Ishikawa (cell line): ENCODE measurements at regions not wholly inside any gene's neighbourhood (a gene's known extent, or its start where the extent isn't known, plus 50 kb on each side); places are given as distances from the start of the nearest gene placed in this dataset.

Source experiments
- CEBPB ChIP-seq: IDR thresholded peaks from 2 replicates; pipeline ENCODE4 v1.6.1; 2012
- CREB1 ChIP-seq: IDR thresholded peaks from 2 replicates; pipeline ENCODE4 v1.6.1; 2012; ENCODE audit warnings: low read depth
- EGR1 ChIP-seq: IDR thresholded peaks from 2 replicates; pipeline ENCODE4 v1.6.1; 2012
- EP300 ChIP-seq: IDR thresholded peaks from 2 replicates; pipeline ENCODE4 v1.6.1; 2012; ENCODE audit warnings: borderline replicate concordance
- FOXM1 ChIP-seq: IDR thresholded peaks from 2 replicates; pipeline ENCODE4 v1.6.1; 2012; ENCODE audit warnings: low read depth, borderline replicate concordance
- NFIC ChIP-seq: IDR thresholded peaks from 2 replicates; pipeline ENCODE4 v1.6.1; 2012
- RAD21 ChIP-seq: IDR thresholded peaks from 2 replicates; pipeline ENCODE4 v1.6.1; 2012; ENCODE audit warnings: low read depth
- TAF1 ChIP-seq: IDR thresholded peaks from 2 replicates; pipeline ENCODE4 v1.6.1; 2012; ENCODE audit warnings: low read depth, mild to moderate bottlenecking
- TCF12 ChIP-seq: IDR thresholded peaks from 2 replicates; pipeline ENCODE4 v1.6.1; 2012; ENCODE audit warnings: low read depth
- TEAD4 ChIP-seq: IDR thresholded peaks from 2 replicates; pipeline ENCODE4 v1.6.1; 2012
- YY1 ChIP-seq: IDR thresholded peaks from 2 replicates; pipeline ENCODE4 v1.6.1; 2012; ENCODE audit warnings: low read depth
- ZBTB7A ChIP-seq: IDR thresholded peaks from 2 replicates; pipeline ENCODE4 v1.6.1; 2012; ENCODE audit warnings: low read depth
- TF ChIP-seq, protein P1 (sequence below): IDR thresholded peaks from 2 replicates; pipeline ENCODE4 v1.6.1; 2012
- TF ChIP-seq, protein P2 (sequence below): IDR thresholded peaks from 2 replicates; pipeline ENCODE4 v1.6.1; 2012
- TF ChIP-seq, protein P3 (sequence below): IDR thresholded peaks from 2 replicates; pipeline ENCODE4 v1.6.1; 2012; ENCODE audit warnings: low read depth, mild to moderate bottlenecking

DNA sequence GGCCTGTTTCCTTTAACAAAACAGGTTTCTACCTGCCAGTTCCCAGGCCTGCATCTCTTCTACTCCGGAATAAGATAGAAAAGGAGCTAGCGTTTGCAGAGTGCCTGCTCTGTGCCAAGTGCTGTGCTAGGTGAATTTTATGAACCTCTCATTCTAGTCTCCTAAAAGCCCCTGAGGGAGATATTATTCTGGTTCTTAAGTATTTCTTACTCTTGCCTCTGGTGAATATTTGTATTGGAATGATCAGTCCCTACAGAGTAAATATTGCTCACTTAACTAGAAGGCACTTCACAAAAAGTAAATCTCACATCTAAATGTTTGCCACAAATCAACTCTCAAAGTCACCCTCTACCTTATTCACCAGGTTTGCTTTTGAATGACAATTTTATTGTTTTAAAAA lies 227.1 kb downstream of the AUH start:
- TF ChIP-seq RAD21 (no peak), TEAD4 (no peak), TAF1 (no peak), NFIC (no peak), EGR1 (no peak), CEBPB (no peak), CREB1 (no peak), EP300 (no peak), ZBTB7A (no peak), YY1 (no peak), TCF12 (no peak), FOXM1 (no peak)
- TF ChIP-seq, protein P1, sequence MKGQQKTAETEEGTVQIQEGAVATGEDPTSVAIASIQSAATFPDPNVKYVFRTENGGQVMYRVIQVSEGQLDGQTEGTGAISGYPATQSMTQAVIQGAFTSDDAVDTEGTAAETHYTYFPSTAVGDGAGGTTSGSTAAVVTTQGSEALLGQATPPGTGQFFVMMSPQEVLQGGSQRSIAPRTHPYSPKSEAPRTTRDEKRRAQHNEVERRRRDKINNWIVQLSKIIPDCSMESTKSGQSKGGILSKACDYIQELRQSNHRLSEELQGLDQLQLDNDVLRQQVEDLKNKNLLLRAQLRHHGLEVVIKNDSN: no peak
- TF ChIP-seq, protein P2, sequence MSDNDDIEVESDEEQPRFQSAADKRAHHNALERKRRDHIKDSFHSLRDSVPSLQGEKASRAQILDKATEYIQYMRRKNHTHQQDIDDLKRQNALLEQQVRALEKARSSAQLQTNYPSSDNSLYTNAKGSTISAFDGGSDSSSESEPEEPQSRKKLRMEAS: no peak
- TF ChIP-seq, protein P3, sequence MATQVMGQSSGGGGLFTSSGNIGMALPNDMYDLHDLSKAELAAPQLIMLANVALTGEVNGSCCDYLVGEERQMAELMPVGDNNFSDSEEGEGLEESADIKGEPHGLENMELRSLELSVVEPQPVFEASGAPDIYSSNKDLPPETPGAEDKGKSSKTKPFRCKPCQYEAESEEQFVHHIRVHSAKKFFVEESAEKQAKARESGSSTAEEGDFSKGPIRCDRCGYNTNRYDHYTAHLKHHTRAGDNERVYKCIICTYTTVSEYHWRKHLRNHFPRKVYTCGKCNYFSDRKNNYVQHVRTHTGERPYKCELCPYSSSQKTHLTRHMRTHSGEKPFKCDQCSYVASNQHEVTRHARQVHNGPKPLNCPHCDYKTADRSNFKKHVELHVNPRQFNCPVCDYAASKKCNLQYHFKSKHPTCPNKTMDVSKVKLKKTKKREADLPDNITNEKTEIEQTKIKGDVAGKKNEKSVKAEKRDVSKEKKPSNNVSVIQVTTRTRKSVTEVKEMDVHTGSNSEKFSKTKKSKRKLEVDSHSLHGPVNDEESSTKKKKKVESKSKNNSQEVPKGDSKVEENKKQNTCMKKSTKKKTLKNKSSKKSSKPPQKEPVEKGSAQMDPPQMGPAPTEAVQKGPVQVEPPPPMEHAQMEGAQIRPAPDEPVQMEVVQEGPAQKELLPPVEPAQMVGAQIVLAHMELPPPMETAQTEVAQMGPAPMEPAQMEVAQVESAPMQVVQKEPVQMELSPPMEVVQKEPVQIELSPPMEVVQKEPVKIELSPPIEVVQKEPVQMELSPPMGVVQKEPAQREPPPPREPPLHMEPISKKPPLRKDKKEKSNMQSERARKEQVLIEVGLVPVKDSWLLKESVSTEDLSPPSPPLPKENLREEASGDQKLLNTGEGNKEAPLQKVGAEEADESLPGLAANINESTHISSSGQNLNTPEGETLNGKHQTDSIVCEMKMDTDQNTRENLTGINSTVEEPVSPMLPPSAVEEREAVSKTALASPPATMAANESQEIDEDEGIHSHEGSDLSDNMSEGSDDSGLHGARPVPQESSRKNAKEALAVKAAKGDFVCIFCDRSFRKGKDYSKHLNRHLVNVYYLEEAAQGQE: no peak

DNA sequence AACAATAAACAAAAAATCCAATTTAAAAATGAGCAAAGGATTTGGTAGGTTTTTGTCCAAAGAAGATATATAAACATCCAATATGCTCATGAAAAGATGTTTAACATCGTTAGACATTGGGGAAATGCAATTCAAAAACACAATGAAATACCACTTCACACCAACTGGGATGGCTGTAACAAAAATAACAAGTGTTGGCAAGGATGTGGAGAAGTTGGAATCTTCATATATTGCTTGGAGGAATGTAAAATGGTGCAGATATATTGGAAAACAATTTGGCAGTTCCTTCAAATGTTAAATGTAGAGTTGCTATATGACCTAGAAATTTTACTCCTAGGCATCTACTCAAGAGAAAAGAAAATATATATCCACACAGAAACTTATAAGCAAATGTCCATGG lies 224.3 kb downstream of the AUH start:
- TF ChIP-seq CREB1: no peak
- TF ChIP-seq ZBTB7A: no peak
- TF ChIP-seq TCF12: no peak
- TF ChIP-seq TAF1: no peak
- TF ChIP-seq, protein P1: no peak
- TF ChIP-seq EP300: no peak
- TF ChIP-seq RAD21: no peak
- no peak for TF ChIP-seq TEAD4
- TF ChIP-seq, protein P2: no peak
- no peak for TF ChIP-seq CEBPB
- no peak for TF ChIP-seq NFIC
- TF ChIP-seq EGR1: no peak
- TF ChIP-seq YY1: no peak
- TF ChIP-seq, protein P3: no peak
- no peak for TF ChIP-seq FOXM1

DNA sequence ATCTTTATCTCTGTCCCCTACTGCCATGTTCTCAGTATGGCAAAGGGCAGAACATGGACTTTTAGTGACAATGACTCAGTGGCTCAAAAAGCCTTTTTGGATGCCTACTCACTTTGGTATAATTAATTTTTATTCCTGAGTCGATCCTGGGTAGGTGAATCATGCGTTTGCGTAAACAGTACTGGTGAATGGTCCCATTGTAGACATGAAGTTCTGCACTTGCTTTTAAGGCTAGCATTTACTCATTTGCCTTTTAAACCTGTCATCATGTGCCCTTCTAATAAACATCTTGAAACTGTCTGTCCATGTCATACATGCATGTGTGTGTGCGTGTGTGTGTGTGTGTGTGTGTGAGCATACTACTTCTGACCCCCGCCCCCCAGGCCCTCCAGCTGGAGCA lies 223.0 kb downstream of the AUH start:
- no peak for TF ChIP-seq ZBTB7A
- TF ChIP-seq EP300: no peak
- no peak for TF ChIP-seq FOXM1
- no peak for TF ChIP-seq RAD21
- TF ChIP-seq EGR1: no peak
- TF ChIP-seq, protein P1: no peak
- no peak for TF ChIP-seq CREB1
- TF ChIP-seq, protein P3: no peak
- TF ChIP-seq TCF12: no peak
- TF ChIP-seq TEAD4: no peak

DNA sequence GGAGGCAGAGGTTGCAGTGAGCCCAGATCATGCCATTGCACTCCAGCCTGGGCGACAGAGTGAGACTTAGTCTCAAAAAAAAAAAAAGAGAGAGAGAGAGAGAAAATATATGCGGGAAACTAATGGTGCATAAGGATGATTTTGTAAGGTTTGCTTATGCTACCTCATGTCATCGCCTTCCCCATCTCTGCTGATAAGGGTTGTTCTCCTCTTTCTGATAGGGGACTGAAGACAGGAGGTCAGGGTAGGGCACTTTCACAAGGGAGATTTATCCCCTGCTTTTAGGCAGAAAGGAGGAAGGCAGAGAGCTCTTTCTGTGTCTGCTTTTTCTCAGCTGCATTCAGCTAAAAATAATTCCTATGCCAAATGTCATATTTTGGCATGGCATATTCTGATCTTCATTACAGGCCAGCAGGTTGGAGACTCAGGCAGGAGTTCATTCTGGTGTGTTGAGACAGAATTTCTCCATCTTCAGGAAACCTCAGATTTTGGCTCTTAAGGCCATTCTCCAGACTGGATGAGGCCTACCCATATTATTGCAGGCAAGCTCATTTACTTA lies 220.2 kb downstream of the AUH start:
- TF ChIP-seq EP300: no peak
- no peak for TF ChIP-seq YY1
- TF ChIP-seq, protein P2: no peak
- TF ChIP-seq TAF1: no peak
- TF ChIP-seq, protein P3: no peak
- no peak for TF ChIP-seq TCF12
